Keratinocyte (primary cell): ENCODE measurements at regions not wholly inside any gene's neighbourhood (a gene's known extent, or its start where the extent isn't known, plus 50 kb on each side); places are given as distances from the start of the nearest gene placed in this dataset.

ENCODE experiments used
- EZH2 ChIP-seq: IDR thresholded peaks from one replicate; pipeline ENCODE4 v1.6.1; 2012; ENCODE audit warnings: inconsistent platforms, mild to moderate bottlenecking, low read length, moderate library complexity
- TF ChIP-seq, protein P1 (sequence below), 3 experiments: IDR thresholded peaks in 1 of 3; conservative IDR thresholded peaks in 1 of 3; optimal IDR thresholded peaks in 1 of 3; 2 replicates in 2 of 3; 3 replicates in 1 of 3; pipeline versions ENCODE3 to v1.5.1; 2011; ENCODE audit warnings: low read length in 3 of 3, mild to moderate bottlenecking in 3 of 3, moderate library complexity in 2 of 3, control low read depth in 1 of 3, inconsistent platforms in 1 of 3; ENCODE audit not compliant: insufficient read depth in 2 of 3; ENCODE audit errors: extremely low read depth in 1 of 3

- TF ChIP-seq, protein P1, sequence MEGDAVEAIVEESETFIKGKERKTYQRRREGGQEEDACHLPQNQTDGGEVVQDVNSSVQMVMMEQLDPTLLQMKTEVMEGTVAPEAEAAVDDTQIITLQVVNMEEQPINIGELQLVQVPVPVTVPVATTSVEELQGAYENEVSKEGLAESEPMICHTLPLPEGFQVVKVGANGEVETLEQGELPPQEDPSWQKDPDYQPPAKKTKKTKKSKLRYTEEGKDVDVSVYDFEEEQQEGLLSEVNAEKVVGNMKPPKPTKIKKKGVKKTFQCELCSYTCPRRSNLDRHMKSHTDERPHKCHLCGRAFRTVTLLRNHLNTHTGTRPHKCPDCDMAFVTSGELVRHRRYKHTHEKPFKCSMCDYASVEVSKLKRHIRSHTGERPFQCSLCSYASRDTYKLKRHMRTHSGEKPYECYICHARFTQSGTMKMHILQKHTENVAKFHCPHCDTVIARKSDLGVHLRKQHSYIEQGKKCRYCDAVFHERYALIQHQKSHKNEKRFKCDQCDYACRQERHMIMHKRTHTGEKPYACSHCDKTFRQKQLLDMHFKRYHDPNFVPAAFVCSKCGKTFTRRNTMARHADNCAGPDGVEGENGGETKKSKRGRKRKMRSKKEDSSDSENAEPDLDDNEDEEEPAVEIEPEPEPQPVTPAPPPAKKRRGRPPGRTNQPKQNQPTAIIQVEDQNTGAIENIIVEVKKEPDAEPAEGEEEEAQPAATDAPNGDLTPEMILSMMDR (optimal IDR thresholded peaks at IDR 0.05 in 1 of 3, IDR thresholded peaks at IDR 0.05 in 1 of 3, conservative IDR thresholded peaks at IDR 0.05 in 1 of 3; ENCODE audit: extremely low read depth in 1 of 3, insufficient read depth in 2 of 3, low read length in 3 of 3) = no peak
- no peak for TF ChIP-seq EZH2
Observed at GRCh38 chr10:85433248-85433647, 933.3 kb downstream of the GRID1 start.
